Uterus (tissue), 2 donors: ENCODE measurements at regions not wholly inside any gene's neighbourhood (a gene's known extent, or its start where the extent isn't known, plus 50 kb on each side); places are given as distances from the start of the nearest gene placed in this dataset.

ENCODE experiments used
- CTCF ChIP-seq, 4 experiments: fragments of 200-600 bp in 2 of 4; fragments of 450-650 bp in 2 of 4; sonication (generic) in 2 of 4; IDR thresholded peaks; one replicate each; pipeline ENCODE4 v1.5.1; 2016 to 2019; ENCODE audit warnings: antibody characterized with exemption in 4 of 4, mild to moderate bottlenecking in 2 of 4, moderate library complexity in 1 of 4
- POLR2A ChIP-seq, 2 donors: fragments of 450-650 bp; IDR thresholded peaks; one replicate each; pipeline ENCODE4 v1.6.1; 2016; ENCODE audit warnings: antibody characterized with exemption in 2 of 2, mild to moderate bottlenecking in 1 of 2, moderate library complexity in 1 of 2

DNA sequence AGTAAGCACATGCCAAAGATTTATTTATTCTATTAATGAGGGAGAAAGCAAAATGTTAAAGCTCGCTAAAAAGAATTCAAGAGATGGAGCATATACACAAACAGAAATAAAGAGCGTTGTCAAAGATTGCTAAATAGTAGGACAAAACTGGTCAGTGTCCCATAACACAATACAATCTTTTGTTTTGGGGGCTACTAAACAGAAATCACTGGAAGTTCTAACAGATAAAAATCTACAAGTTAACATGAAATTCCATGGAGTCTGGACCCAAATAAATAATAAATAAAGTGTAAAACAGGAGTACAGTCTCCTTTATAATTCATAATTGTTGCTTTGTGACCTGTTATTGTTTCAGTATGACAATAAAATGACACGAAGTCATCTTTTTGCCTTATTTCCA lies 115.2 kb upstream of the CNTNAP4 start:
- TF ChIP-seq CTCF (IDR thresholded peaks at IDR 0.05) (no peak), POLR2A (IDR thresholded peaks at IDR 0.05) (no peak)
